ENCODE measurements at regions not wholly inside any gene's neighbourhood (a gene's known extent, or its start where the extent isn't known, plus 50 kb on each side); places are given as distances from the start of the nearest gene placed in this dataset.

GRCh38 chr17:36705283-36705795 is 104.0 kb downstream of the MRM1 start:
- DNase-seq (no peak), ATAC-seq (no peak)
- H3K4me3 ChIP-seq, result no peak overlapping the region
- H3K4me1 ChIP-seq, result peaks cover 0 to 5% (median 0%) of the 10 kb centered on the region in 9 donors
- H3K27me3 ChIP-seq, result peaks cover 0 to 63% (median 44%) of the 10 kb centered on the region in 7 donors
- H3K9me3 ChIP-seq, result no peaks in the 10 kb centered on the region
- WGBS, 2 donors, result 59 to 72% methylated on average over 9 of the region's 9 CpGs
- no peak overlapping the region for H3K27ac ChIP-seq
- intact Hi-C loops (cut with DNase I), result no loop called here
- TF ChIP-seq CTCF (IDR thresholded peaks at IDR 0.05), result no peak
- no peaks in the 10 kb centered on the region for H3K36me3 ChIP-seq

DNA sequence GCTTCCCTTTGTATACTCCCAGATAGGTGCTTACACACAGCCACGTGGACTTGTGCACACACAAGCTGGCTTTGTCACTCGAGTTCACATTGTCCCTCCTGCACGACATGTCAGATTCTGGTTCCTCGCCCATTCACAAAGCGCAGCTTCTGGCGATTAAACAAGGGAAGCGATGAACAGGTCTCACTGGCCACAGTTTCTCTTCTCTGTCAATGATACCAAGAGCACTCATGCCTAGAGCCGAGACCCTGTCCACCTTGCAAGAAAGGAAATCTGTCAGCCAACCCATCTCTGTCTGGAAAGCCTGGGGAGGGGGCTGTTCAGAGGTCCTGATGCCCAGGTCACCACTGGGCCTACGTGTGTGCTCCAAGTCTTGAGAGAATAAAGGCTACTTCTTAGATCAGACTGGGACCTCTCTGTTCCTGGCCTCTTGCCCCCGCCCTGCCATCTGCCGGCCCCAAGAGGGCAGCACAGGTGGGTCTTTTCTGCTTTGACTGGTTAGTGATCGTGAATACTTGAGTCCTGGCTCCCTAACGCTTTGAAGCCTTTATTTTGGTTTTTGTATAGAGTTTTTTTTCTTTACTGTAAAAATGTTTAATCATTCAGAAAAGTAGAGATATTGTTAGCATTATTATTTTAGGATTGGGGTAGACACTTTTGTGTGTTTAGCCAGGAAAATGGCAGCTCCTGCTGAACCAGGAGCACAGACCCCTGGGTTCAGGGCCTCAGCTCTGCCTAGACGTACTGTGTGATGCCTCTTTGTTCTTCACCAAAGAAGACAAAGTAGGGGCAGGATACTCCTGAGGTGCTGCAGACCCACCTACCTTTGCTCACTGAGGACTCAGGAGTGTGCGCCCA is 104.7 kb downstream of the MRM1 start:
- ATAC-seq, result no peak
- Histone ChIP-seq H3K9me3 (no peaks in the 10 kb centered on the region), H3K4me3 (no peak overlapping the region), H3K27ac (no peak overlapping the region), H3K27me3 (peaks cover 0 to 55% (median 40%) of the 10 kb centered on the region in 7 donors), H3K4me1 (peaks cover 0 to 5% (median 0%) of the 10 kb centered on the region in 9 donors), H3K36me3 (no peaks in the 10 kb centered on the region)
- peak in 7 of 9 donors; percentile 44 to 63 (median 52) for TF ChIP-seq CTCF (IDR thresholded peaks at IDR 0.05)
- 52% methylated on average over 15 of the region's 15 CpGs for WGBS, 2 donors
- peak in 1 of 2 donors; percentile 23 for DNase-seq
- intact Hi-C loops (cut with DNase I), result no loop called here

DNA sequence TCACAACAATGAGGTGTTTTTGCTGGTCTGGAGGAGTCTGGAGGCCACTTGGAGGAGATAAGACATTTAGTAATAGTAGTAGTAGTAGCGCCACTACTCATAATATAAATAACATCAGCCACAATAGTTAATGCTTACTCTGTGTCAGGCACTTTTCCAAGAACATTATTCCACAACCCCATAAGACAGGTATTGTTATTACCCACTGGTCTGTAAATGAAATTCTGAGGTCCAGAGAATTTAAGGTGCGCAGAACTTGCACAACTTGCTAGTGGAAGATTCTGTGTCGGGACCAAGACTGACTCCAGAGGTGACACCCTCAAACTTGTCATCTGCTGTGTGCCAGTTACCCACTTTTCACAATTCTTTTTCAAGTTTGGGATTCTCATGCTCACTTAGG is 106.5 kb downstream of the MRM1 start:
- DNase-seq, result no peak
- Histone ChIP-seq H3K4me1 (peaks cover 0 to 5% (median 0%) of the 10 kb centered on the region in 9 donors), H3K4me3 (no peak overlapping the region), H3K27me3 (peaks cover 0 to 42% (median 32%) of the 10 kb centered on the region in 7 donors), H3K36me3 (no peaks in the 10 kb centered on the region), H3K9me3 (no peaks in the 10 kb centered on the region), H3K27ac (no peak overlapping the region)
- intact Hi-C loops (cut with DNase I), result no loop called here
- ATAC-seq, result no peak
- no peak for TF ChIP-seq CTCF (IDR thresholded peaks at IDR 0.05)
- 88 to 89% methylated on average over 3 of the region's 3 CpGs for WGBS, 2 donors

GRCh38 chr17:36714789-36715188 is 113.4 kb downstream of the MRM1 start:
- intact Hi-C loops (cut with DNase I), result no loop called here
- H3K27me3 ChIP-seq, result peaks cover 0 to 43% (median 24%) of the 10 kb centered on the region in 7 donors
- H3K4me1 ChIP-seq, result no peaks in the 10 kb centered on the region
- H3K4me3 ChIP-seq, result no peak overlapping the region
- no peak for DNase-seq
- H3K9me3 ChIP-seq, result no peaks in the 10 kb centered on the region
- 76 to 81% methylated on average over 6 of the region's 6 CpGs for WGBS, 2 donors
- no peak overlapping the region for H3K27ac ChIP-seq
- TF ChIP-seq CTCF (IDR thresholded peaks at IDR 0.05), result no peak
- H3K36me3 ChIP-seq, result no peaks in the 10 kb centered on the region
- no peak for ATAC-seq
